ENCODE measurements at regions not wholly inside any gene's neighbourhood (a gene's known extent, or its start where the extent isn't known, plus 50 kb on each side); places are given as distances from the start of the nearest gene placed in this dataset.

- no peak overlapping the region for H3K4me3 ChIP-seq
- 85% methylated on average over 1 of the region's 1 CpG for WGBS
These were observed 1768.5 kb downstream of the PCDH7 start for GRCh38 chr4:32488690-32489089.

DNA sequence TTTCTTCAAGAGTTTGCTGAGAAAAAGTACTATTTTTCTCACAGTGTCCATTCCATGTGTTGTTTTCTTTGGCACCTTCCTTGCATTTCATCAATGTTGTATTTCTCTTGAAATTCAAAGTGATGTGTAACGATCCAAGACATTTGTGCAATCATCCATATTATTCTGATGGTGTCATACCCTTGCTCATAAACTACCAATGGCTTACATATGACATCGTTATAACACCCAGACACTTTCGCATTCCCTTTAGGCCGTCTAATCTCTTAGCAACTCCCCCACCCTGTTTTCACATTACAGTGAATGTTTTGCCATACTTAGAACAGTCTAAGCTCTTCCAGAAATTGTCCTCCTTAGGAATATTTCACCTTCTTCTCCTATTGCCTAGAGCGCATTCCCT lies 1779.0 kb downstream of the PCDH7 start:
- H3K27ac ChIP-seq (replicated peaks in 1 of 4) = no peak overlapping the region
- WGBS = 81% methylated on average over 5 of the region's 5 CpGs
- no peak for TF ChIP-seq POLR2A (IDR thresholded peaks at IDR 0.05; ENCODE audit: low read depth)
- TF ChIP-seq POLR2AphosphoS5 (IDR thresholded peaks at IDR 0.05) = no peak
- TF ChIP-seq EP300 (IDR thresholded peaks at IDR 0.05) = no peak
- no peak for TF ChIP-seq CTCF (IDR thresholded peaks at IDR 0.05)

More at GRCh38 chr4:32488690-32489089, 1768.5 kb downstream of the PCDH7 start:
- H3K9me3 ChIP-seq = no peaks in the 10 kb centered on the region
- H3K4me1 ChIP-seq = no peaks in the 10 kb centered on the region
- no peak for DNase-seq (ENCODE audit: extremely low spot score)
- intact Hi-C loops (cut with DNase I) = no loop called here
- no peaks in the 10 kb centered on the region for H3K27me3 ChIP-seq
- no peak for TF ChIP-seq EP300 (IDR thresholded peaks at IDR 0.05)
- TF ChIP-seq POLR2A (IDR thresholded peaks at IDR 0.05; ENCODE audit: low read depth) = no peak
- TF ChIP-seq CTCF (IDR thresholded peaks at IDR 0.05) = no peak
- no peak for TF ChIP-seq POLR2AphosphoS5 (IDR thresholded peaks at IDR 0.05)
- H3K27ac ChIP-seq (replicated peaks in 1 of 4) = no peak overlapping the region
- no peaks in the 10 kb centered on the region for H3K36me3 ChIP-seq

GRCh38 chr4:32503241-32503640 lies 1783.1 kb downstream of the PCDH7 start:
- H3K4me3 ChIP-seq = no peak overlapping the region
- DNase-seq (ENCODE audit: extremely low spot score) = no peak
- H3K9me3 ChIP-seq = no peaks in the 10 kb centered on the region
- H3K27ac ChIP-seq (replicated peaks in 1 of 4) = no peak overlapping the region
- WGBS = 92% methylated on average over 3 of the region's 3 CpGs
- TF ChIP-seq EP300 (IDR thresholded peaks at IDR 0.05) = no peak
- TF ChIP-seq POLR2A (IDR thresholded peaks at IDR 0.05; ENCODE audit: low read depth) = no peak
- no peak for TF ChIP-seq POLR2AphosphoS5 (IDR thresholded peaks at IDR 0.05)
- TF ChIP-seq CTCF (IDR thresholded peaks at IDR 0.05) = no peak
- no peaks in the 10 kb centered on the region for H3K4me1 ChIP-seq
- H3K27me3 ChIP-seq = no peaks in the 10 kb centered on the region
- H3K36me3 ChIP-seq = no peaks in the 10 kb centered on the region
- intact Hi-C loops (cut with DNase I) = no loop called here

More for the DNA sequence above, 1779.0 kb downstream of the PCDH7 start:
- Histone ChIP-seq H3K9me3 (no peaks in the 10 kb centered on the region), H3K4me3 (no peak overlapping the region), H3K36me3 (no peaks in the 10 kb centered on the region), H3K27me3 (no peaks in the 10 kb centered on the region), H3K4me1 (no peaks in the 10 kb centered on the region)
- no peak for DNase-seq (ENCODE audit: extremely low spot score)
- intact Hi-C loops (cut with DNase I) = no loop called here

GRCh38 chr4:32506067-32506466 lies 1785.9 kb downstream of the PCDH7 start:
- intact Hi-C loops (cut with DNase I) = no loop called here
- no peak overlapping the region for H3K27ac ChIP-seq (replicated peaks in 1 of 4)
- no peak for TF ChIP-seq POLR2A (IDR thresholded peaks at IDR 0.05; ENCODE audit: low read depth)
- TF ChIP-seq POLR2AphosphoS5 (IDR thresholded peaks at IDR 0.05) = no peak
- no peaks in the 10 kb centered on the region for H3K4me1 ChIP-seq
- no peaks in the 10 kb centered on the region for H3K27me3 ChIP-seq
- H3K4me3 ChIP-seq = no peak overlapping the region
- whole genome bisulfite sequencing = 86% methylated on average over 2 of the region's 2 CpGs
- no peak for DNase-seq (ENCODE audit: extremely low spot score)
- no peaks in the 10 kb centered on the region for H3K36me3 ChIP-seq
- H3K9me3 ChIP-seq = no peaks in the 10 kb centered on the region

DNA sequence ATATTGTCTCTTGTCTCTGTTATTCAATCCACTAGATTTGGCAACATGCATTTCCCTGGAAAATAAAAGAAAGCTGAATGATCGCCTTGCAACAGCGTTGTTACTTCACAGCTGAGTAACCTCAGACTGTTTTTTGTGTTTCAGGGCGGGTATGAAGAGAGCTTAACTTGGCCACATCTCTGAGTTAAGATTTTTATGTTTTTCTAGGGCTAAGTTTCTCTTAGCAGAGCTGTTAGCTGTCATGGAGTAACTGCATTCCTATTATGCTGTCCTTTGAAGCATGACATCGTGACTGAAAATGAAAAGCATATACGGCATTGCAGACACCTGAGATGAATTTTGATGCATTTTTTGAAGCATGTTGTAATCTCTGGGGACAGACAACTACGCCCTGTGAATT lies 1798.9 kb downstream of the PCDH7 start:
- Histone ChIP-seq H3K9me3 (no peaks in the 10 kb centered on the region), H3K36me3 (no peaks in the 10 kb centered on the region), H3K27ac (replicated peaks in 1 of 4) (no peak overlapping the region), H3K4me3 (no peak overlapping the region), H3K4me1 (no peaks in the 10 kb centered on the region), H3K27me3 (no peaks in the 10 kb centered on the region)
- no peak for DNase-seq (ENCODE audit: extremely low spot score)
- WGBS = 47% methylated on average over 6 of the region's 6 CpGs
- intact Hi-C loops (cut with DNase I) = no loop called here
- TF ChIP-seq POLR2AphosphoS5 (IDR thresholded peaks at IDR 0.05) = no peak
- no peak for TF ChIP-seq POLR2A (IDR thresholded peaks at IDR 0.05; ENCODE audit: low read depth)
- no peak for TF ChIP-seq EP300 (IDR thresholded peaks at IDR 0.05)
- TF ChIP-seq CTCF (IDR thresholded peaks at IDR 0.05) = no peak
